ENCODE measurements at regions not wholly inside any gene's neighbourhood (a gene's known extent, or its start where the extent isn't known, plus 50 kb on each side); places are given as distances from the start of the nearest gene placed in this dataset.

- H3F3A ChIP-seq (ENCODE audit: control insufficient read depth, insufficient read depth) = no peaks in the 10 kb centered on the region
- TF ChIP-seq EZH2phosphoT487 (IDR thresholded peaks at IDR 0.05; ENCODE audit: borderline replicate concordance, low read length) = no peak
- no peak for TF ChIP-seq CTCF (IDR thresholded peaks at IDR 0.05; ENCODE audit: low read depth, low read length, poor library complexity, severe bottlenecking)
- no peaks in the 10 kb centered on the region for H3K27me3 ChIP-seq (ENCODE audit: control insufficient read depth, low read length)
- no peak overlapping the region for H3K27ac ChIP-seq (ENCODE audit: low read depth, low read length)
- H3K4me1 ChIP-seq (ENCODE audit: control insufficient read depth, low read length) = no peaks in the 10 kb centered on the region
- no peak overlapping the region for H3K4me2 ChIP-seq (ENCODE audit: low read length)
- no peaks in the 10 kb centered on the region for H3K36me3 ChIP-seq (ENCODE audit: control insufficient read depth, low read length)
- no peak overlapping the region for H3K4me3 ChIP-seq (ENCODE audit: low read length)
- H3K9me3 ChIP-seq (ENCODE audit: control insufficient read depth, insufficient read depth, low read length) = peaks cover 16% of the 10 kb centered on the region; the same call in 1 of the 2 replicates
- H3K9me2 ChIP-seq (replicated peaks; ENCODE audit: control insufficient read depth, low read length) = no peaks in the 10 kb centered on the region
- no peaks in the 10 kb centered on the region for H3K79me2 ChIP-seq (ENCODE audit: control insufficient read depth, low read length)
- no peaks in the 10 kb centered on the region for H4K20me1 ChIP-seq (ENCODE audit: control insufficient read depth, insufficient read depth, low read depth, low read length)
Observed at GRCh38 chr1:217369996-217370551, 260.8 kb downstream of the GPATCH2 start.

- no peaks in the 10 kb centered on the region for H3K79me2 ChIP-seq (ENCODE audit: control insufficient read depth, low read length)
- H3K9me3 ChIP-seq (ENCODE audit: control insufficient read depth, insufficient read depth, low read length) = peaks cover 16% of the 10 kb centered on the region; the same call in 1 of the 2 replicates
- H3K9me2 ChIP-seq (replicated peaks; ENCODE audit: control insufficient read depth, low read length) = no peaks in the 10 kb centered on the region
- TF ChIP-seq EZH2phosphoT487 (IDR thresholded peaks at IDR 0.05; ENCODE audit: borderline replicate concordance, low read length) (no peak), CTCF (IDR thresholded peaks at IDR 0.05; ENCODE audit: low read depth, low read length, poor library complexity, severe bottlenecking) (no peak)
- no peaks in the 10 kb centered on the region for H3F3A ChIP-seq (ENCODE audit: control insufficient read depth, insufficient read depth)
- no peak overlapping the region for H3K27ac ChIP-seq (ENCODE audit: low read depth, low read length)
- H3K4me3 ChIP-seq (ENCODE audit: low read length) = no peak overlapping the region
- H4K20me1 ChIP-seq (ENCODE audit: control insufficient read depth, insufficient read depth, low read depth, low read length) = no peaks in the 10 kb centered on the region
- no peaks in the 10 kb centered on the region for H3K27me3 ChIP-seq (ENCODE audit: control insufficient read depth, low read length)
- no peaks in the 10 kb centered on the region for H3K36me3 ChIP-seq (ENCODE audit: control insufficient read depth, low read length)
- H3K4me2 ChIP-seq (ENCODE audit: low read length) = no peak overlapping the region
- no peaks in the 10 kb centered on the region for H3K4me1 ChIP-seq (ENCODE audit: control insufficient read depth, low read length)
Observed at GRCh38 chr1:217369271-217369981, 261.5 kb downstream of the GPATCH2 start.

GRCh38 chr1:217364220-217364619, 266.7 kb downstream of the GPATCH2 start:
- Histone ChIP-seq H3K36me3 (ENCODE audit: control insufficient read depth, low read length) (no peaks in the 10 kb centered on the region), H3K9me3 (ENCODE audit: control insufficient read depth, insufficient read depth, low read length) (no peaks in the 10 kb centered on the region), H3K4me3 (ENCODE audit: low read length) (no peak overlapping the region), H3K79me2 (ENCODE audit: control insufficient read depth, low read length) (no peaks in the 10 kb centered on the region), H4K20me1 (ENCODE audit: control insufficient read depth, insufficient read depth, low read depth, low read length) (no peaks in the 10 kb centered on the region), H3K27ac (ENCODE audit: low read depth, low read length) (no peak overlapping the region), H3K4me1 (ENCODE audit: control insufficient read depth, low read length) (no peaks in the 10 kb centered on the region), H3K4me2 (ENCODE audit: low read length) (no peak overlapping the region), H3K27me3 (ENCODE audit: control insufficient read depth, low read length) (no peaks in the 10 kb centered on the region), H3K9me2 (replicated peaks; ENCODE audit: control insufficient read depth, low read length) (no peaks in the 10 kb centered on the region), H3F3A (ENCODE audit: control insufficient read depth, insufficient read depth) (no peaks in the 10 kb centered on the region)
- TF ChIP-seq EZH2phosphoT487 (IDR thresholded peaks at IDR 0.05; ENCODE audit: borderline replicate concordance, low read length) (no peak), CTCF (IDR thresholded peaks at IDR 0.05; ENCODE audit: low read depth, low read length, poor library complexity, severe bottlenecking) (no peak)

Data from DOHH2 (cell line).